GM23338 (cell line): ENCODE measurements at regions not wholly inside any gene's neighbourhood (a gene's known extent, or its start where the extent isn't known, plus 50 kb on each side); places are given as distances from the start of the nearest gene placed in this dataset.

Source experiments
- CREB1 ChIP-seq: fragments of 250-450 bp; sonication (Bioruptor Pico); IDR thresholded peaks from 2 replicates; pipeline ENCODE4 v1.5.0; 2020; ENCODE audit warnings: low read depth, mild to moderate bottlenecking, moderate library complexity
- ETS1 ChIP-seq: IDR thresholded peaks from 2 replicates; pipeline ENCODE4 v1.6.1; 2016; ENCODE audit warnings: antibody characterized with exemption
- EZH2 ChIP-seq: fragments of 200-600 bp; sonication (generic); IDR thresholded peaks from one replicate; pipeline ENCODE4 v1.8.0; 2017; ENCODE audit warnings: antibody characterized with exemption, mild to moderate bottlenecking, low read depth; ENCODE audit not compliant: unreplicated experiment
- EZH2phosphoT487 ChIP-seq: fragments of 200-600 bp; sonication (generic); IDR thresholded peaks from one replicate; pipeline ENCODE4 v1.8.1; 2018; ENCODE audit warnings: antibody characterized with exemption; ENCODE audit not compliant: unreplicated experiment
- JUNB ChIP-seq: IDR thresholded peaks from one replicate; pipeline ENCODE4 v1.6.1; 2016; ENCODE audit warnings: antibody characterized with exemption; ENCODE audit not compliant: unreplicated experiment
- NANOG ChIP-seq: IDR thresholded peaks from 2 replicates; pipeline ENCODE4 v1.6.1; 2016; ENCODE audit warnings: antibody characterized with exemption, borderline replicate concordance
- POLR2AphosphoS5 ChIP-seq: IDR thresholded peaks from 2 replicates; pipeline ENCODE4 v1.6.1; 2016; ENCODE audit warnings: antibody characterized with exemption, low read depth
- REST ChIP-seq: IDR thresholded peaks from one replicate; pipeline ENCODE4 v1.6.1; 2018; ENCODE audit warnings: antibody characterized with exemption; ENCODE audit not compliant: unreplicated experiment
- STAT1 ChIP-seq: IDR thresholded peaks from one replicate; pipeline ENCODE4 v1.6.1; 2016; ENCODE audit warnings: antibody characterized with exemption; ENCODE audit not compliant: unreplicated experiment
- ZNF114 ChIP-seq: fragments of 250-450 bp; sonication (Bioruptor Pico); IDR thresholded peaks from 2 replicates; pipeline ENCODE4 v1.5.0; 2020; ENCODE audit warnings: mild to moderate bottlenecking, moderate library complexity
- TF ChIP-seq, protein P1 (sequence below), 2 experiments: fragments of 200-600 bp in 1 of 2; sonication (generic) in 1 of 2; conservative IDR thresholded peaks; 2 replicates each; pipeline versions ENCODE4 v1.5.1 to v1.6.1; 2016 to 2017; ENCODE audit warnings: antibody characterized with exemption in 2 of 2, low read depth in 2 of 2, mild to moderate bottlenecking in 2 of 2, moderate library complexity in 1 of 2

DNA sequence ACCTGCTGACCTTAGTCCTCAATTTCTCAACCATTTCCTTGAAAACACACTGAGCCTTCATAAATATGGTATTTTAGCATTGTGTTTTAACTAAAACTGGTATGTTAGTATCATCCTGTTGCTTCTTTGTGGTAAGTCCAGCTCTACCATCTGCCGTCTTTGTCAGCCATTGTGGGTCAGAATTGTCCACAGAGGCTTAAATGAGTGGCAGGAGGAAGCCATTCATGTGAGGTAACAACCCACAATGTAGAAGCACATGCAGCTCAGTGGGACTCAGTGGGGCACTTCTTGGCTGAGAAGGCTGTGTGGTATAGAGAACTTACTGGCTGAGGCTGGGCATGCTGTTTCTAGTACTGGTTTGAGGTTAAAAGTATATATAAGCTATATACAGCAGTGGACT lies 149.2 kb upstream of the NR3C1 start:
- TF ChIP-seq, protein P1, sequence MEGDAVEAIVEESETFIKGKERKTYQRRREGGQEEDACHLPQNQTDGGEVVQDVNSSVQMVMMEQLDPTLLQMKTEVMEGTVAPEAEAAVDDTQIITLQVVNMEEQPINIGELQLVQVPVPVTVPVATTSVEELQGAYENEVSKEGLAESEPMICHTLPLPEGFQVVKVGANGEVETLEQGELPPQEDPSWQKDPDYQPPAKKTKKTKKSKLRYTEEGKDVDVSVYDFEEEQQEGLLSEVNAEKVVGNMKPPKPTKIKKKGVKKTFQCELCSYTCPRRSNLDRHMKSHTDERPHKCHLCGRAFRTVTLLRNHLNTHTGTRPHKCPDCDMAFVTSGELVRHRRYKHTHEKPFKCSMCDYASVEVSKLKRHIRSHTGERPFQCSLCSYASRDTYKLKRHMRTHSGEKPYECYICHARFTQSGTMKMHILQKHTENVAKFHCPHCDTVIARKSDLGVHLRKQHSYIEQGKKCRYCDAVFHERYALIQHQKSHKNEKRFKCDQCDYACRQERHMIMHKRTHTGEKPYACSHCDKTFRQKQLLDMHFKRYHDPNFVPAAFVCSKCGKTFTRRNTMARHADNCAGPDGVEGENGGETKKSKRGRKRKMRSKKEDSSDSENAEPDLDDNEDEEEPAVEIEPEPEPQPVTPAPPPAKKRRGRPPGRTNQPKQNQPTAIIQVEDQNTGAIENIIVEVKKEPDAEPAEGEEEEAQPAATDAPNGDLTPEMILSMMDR (conservative IDR thresholded peaks at IDR 0.05; ENCODE audit: low read depth in 2 of 2), result no peak
- no peak for TF ChIP-seq ZNF114
- TF ChIP-seq POLR2AphosphoS5, result no peak
- TF ChIP-seq CREB1 (CRISPR knock-in tag), result no peak
- TF ChIP-seq JUNB, result no peak
- no peak for TF ChIP-seq EZH2phosphoT487
- TF ChIP-seq ETS1, result no peak
- no peak for TF ChIP-seq STAT1
- no peak for TF ChIP-seq REST
- no peak for TF ChIP-seq EZH2
- TF ChIP-seq NANOG, result no peak
